ENCODE measurements at regions not wholly inside any gene's neighbourhood (a gene's known extent, or its start where the extent isn't known, plus 50 kb on each side); places are given as distances from the start of the nearest gene placed in this dataset.

- DNase-seq, result no peak
- in situ Hi-C loops (cut with HindIII; ENCODE audit: low pct_ligation_motif_present, low pct_unique_long_range_greater_than_20kb, low sequenced_read_pairs), result no loop called here
These were observed 1556.2 kb downstream of the SLITRK5 start for GRCh38 chr13:89227356-89227755.

GRCh38 chr13:89238496-89238895, 1567.3 kb downstream of the SLITRK5 start:
- no peak for DNase-seq

GRCh38 chr13:89239361-89240127, 1568.4 kb downstream of the SLITRK5 start:
- in situ Hi-C loops (cut with HindIII; ENCODE audit: low pct_ligation_motif_present, low pct_unique_long_range_greater_than_20kb, low sequenced_read_pairs), result no loop called here
- DNase-seq, result no peak

More at GRCh38 chr13:89238496-89238895, 1567.3 kb downstream of the SLITRK5 start:
- in situ Hi-C loops (cut with HindIII; ENCODE audit: low pct_ligation_motif_present, low pct_unique_long_range_greater_than_20kb, low sequenced_read_pairs), result no loop called here

GRCh38 chr13:89255844-89256406, 1584.8 kb downstream of the SLITRK5 start:
- in situ Hi-C loops (cut with HindIII; ENCODE audit: low pct_ligation_motif_present, low pct_unique_long_range_greater_than_20kb, low sequenced_read_pairs), result no loop called here
- no peak for DNase-seq

DNA sequence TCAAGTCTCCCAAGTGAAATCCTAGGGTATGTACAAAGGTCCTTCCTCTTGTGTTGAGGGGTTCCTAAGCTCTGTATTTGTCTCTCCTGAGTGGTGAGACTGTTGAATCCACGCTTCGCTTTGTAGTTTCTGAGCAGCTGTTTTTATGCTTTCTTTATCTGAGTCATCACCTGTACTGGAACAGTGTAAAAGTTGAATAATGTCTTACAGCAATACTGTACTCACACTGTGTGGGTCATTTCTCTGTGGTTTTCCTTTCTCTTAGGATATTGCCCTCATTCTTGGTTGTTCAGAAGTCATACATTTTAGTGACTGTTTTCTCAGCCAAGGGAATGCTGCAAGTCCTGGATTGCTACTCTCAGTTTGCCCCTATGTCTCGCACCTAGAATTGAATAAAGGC, 1596.6 kb downstream of the SLITRK5 start:
- in situ Hi-C loops (cut with HindIII; ENCODE audit: low pct_ligation_motif_present, low pct_unique_long_range_greater_than_20kb, low sequenced_read_pairs), result no loop called here
- DNase-seq, result no peak

- DNase-seq, result no peak
- in situ Hi-C loops (cut with HindIII; ENCODE audit: low pct_ligation_motif_present, low pct_unique_long_range_greater_than_20kb, low sequenced_read_pairs), result no loop called here
These were observed 1598.6 kb downstream of the SLITRK5 start for GRCh38 chr13:89269737-89270136.

GRCh38 chr13:89270736-89271135, 1599.6 kb downstream of the SLITRK5 start:
- DNase-seq, result no peak
- in situ Hi-C loops (cut with HindIII; ENCODE audit: low pct_ligation_motif_present, low pct_unique_long_range_greater_than_20kb, low sequenced_read_pairs), result no loop called here

- no peak for DNase-seq
- in situ Hi-C loops (cut with HindIII; ENCODE audit: low pct_ligation_motif_present, low pct_unique_long_range_greater_than_20kb, low sequenced_read_pairs), result no loop called here
These were observed 1608.2 kb downstream of the SLITRK5 start for GRCh38 chr13:89279374-89279773.

GRCh38 chr13:89281331-89281730, 1610.2 kb downstream of the SLITRK5 start:
- in situ Hi-C loops (cut with HindIII; ENCODE audit: low pct_ligation_motif_present, low pct_unique_long_range_greater_than_20kb, low sequenced_read_pairs), result no loop called here

DNA sequence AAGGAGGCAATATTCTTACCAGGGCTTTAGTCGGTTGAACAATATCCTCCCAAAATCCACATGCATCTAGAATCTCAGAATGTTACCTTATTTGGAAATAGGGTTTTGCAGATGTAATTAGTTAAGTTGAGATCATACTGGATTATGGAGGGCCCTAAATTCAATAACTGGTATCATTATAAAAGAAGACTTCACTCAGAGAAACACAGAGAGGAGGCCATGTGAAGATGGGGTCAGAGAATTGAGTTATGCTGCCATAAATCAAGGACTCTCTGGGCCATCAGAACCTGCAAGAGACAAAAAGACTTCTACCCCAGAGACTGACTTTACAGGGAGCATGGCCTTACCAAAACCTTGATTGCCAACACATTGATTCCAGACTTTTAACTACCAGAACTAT, 1611.1 kb downstream of the SLITRK5 start:
- no peak for DNase-seq
- in situ Hi-C loops (cut with HindIII; ENCODE audit: low pct_ligation_motif_present, low pct_unique_long_range_greater_than_20kb, low sequenced_read_pairs), result no loop called here

More at GRCh38 chr13:89281331-89281730, 1610.2 kb downstream of the SLITRK5 start:
- DNase-seq, result no peak

DNA sequence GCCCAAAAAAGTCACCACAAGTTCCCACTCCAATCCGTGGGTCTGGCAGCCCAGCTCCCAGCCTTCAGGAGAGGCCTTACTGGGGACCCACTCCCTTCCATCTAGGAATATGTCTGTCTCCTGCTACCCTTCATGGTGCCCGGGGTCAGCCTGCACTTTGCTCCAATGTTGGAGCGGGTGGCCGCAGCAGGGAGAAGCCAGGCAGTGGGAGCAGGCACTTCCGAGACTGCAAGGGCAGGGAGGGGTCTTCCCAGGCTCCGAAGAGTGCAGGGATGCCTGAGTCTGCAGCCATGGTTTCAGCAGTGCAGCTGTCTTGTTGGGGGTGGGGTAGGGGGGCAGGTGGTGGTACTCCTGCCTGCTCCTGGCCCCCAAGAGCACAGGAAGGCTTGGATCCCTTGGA, 1616.2 kb downstream of the SLITRK5 start:
- in situ Hi-C loops (cut with HindIII; ENCODE audit: low pct_ligation_motif_present, low pct_unique_long_range_greater_than_20kb, low sequenced_read_pairs), result no loop called here
- DNase-seq, result no peak

- DNase-seq, result no peak
- in situ Hi-C loops (cut with HindIII; ENCODE audit: low pct_ligation_motif_present, low pct_unique_long_range_greater_than_20kb, low sequenced_read_pairs), result no loop called here
These were observed 1623.1 kb downstream of the SLITRK5 start for GRCh38 chr13:89294115-89294867.

GRCh38 chr13:89307278-89307677, 1636.1 kb downstream of the SLITRK5 start:
- no peak for DNase-seq
- in situ Hi-C loops (cut with HindIII; ENCODE audit: low pct_ligation_motif_present, low pct_unique_long_range_greater_than_20kb, low sequenced_read_pairs), result no loop called here

DNA sequence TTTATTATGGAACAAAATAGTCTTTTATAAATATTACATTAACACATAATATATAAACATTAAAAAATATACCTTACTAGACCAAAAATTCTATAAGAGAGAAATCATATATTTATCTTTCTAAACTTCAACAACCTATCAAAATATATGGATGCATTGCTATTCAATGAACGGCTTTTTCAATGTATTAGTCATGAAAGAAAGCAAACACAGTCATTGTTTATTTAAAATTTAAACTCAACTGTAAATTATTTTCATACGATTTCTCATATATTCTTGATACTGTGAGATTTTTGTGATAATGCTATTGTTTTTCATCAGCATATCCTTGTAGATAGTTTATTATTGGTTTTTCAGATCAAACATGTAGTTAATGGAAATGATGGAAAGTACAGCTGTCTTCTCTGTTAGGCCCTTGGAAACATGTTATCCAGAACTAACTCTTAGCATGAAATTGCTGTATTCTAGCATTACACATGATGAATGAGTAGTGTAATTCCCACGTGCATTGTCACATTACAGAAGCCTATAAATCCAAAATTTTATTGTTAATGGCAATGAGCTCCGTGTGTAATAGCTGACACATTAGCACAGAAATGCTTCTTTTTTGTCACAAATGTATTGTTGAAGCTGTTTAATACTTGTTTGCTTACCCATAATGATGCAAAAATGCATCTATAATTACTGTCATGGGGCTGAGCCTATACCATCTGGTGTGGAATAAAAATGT, 1639.9 kb downstream of the SLITRK5 start:
- in situ Hi-C loops (cut with HindIII; ENCODE audit: low pct_ligation_motif_present, low pct_unique_long_range_greater_than_20kb, low sequenced_read_pairs), result no loop called here
- no peak for DNase-seq

DNA sequence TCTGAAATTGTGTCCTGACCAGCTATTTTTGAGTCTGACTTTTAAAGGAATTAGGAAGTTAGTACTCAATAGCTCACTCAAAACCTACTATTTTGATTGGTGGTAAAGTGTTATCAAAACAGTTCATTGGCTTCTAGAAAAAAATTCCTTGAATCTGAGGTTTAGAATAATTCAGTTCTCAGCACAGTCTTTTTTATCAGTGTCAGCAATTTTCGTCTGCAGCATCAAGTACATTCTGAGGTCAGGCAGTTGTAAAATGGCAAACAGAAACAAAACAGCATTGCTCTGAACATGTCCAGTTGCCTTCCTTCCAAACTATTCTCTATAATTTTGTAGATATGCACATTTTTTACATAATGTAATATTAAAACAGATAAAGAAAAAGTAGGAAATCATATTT, 1644.1 kb downstream of the SLITRK5 start:
- no peak for DNase-seq
- in situ Hi-C loops (cut with HindIII; ENCODE audit: low pct_ligation_motif_present, low pct_unique_long_range_greater_than_20kb, low sequenced_read_pairs), result no loop called here

DNA sequence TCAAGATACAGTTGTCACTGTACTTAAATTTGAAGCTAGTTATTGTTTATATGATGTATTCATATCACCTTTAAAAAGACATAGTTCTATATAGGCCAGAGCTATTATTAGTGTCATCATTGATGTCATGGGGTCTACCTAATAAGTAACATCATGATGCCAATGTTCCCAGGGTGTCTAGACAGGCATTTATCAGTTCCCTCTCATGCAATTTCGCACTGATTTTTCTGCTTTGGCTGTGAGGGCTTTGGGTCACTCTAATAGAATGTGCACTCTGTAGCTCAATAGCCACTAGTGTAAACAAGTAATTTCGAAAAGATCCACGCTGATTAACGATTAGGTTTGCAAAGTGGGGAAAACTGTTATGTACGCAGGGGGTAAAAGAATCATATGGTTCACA, 1651.3 kb downstream of the SLITRK5 start:
- no peak for DNase-seq
- in situ Hi-C loops (cut with HindIII; ENCODE audit: low pct_ligation_motif_present, low pct_unique_long_range_greater_than_20kb, low sequenced_read_pairs), result no loop called here

DNA sequence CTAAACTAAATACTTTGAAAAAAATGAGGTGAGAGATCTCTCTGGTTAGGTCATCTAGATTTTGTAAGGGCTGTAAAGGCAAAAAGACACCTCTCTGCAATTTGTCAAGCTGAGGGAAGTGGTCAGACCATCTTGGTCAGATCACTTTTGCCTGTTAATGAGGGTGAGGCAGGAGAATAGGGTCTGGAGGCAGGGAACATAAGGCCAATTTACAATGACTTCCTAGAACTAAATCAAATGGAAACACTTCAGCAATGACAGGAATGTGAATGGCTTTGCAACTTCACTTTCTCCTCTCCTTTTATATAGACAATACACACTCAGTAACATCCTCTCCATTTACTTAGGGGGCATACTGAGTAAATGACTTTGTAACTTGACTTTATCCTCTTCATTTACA, 1653.4 kb downstream of the SLITRK5 start:
- in situ Hi-C loops (cut with HindIII; ENCODE audit: low pct_ligation_motif_present, low pct_unique_long_range_greater_than_20kb, low sequenced_read_pairs), result no loop called here
- DNase-seq, result no peak

- DNase-seq, result no peak
- in situ Hi-C loops (cut with HindIII; ENCODE audit: low pct_ligation_motif_present, low pct_unique_long_range_greater_than_20kb, low sequenced_read_pairs), result no loop called here
These were observed 1672.0 kb downstream of the SLITRK5 start for GRCh38 chr13:89343165-89343564.

DNA sequence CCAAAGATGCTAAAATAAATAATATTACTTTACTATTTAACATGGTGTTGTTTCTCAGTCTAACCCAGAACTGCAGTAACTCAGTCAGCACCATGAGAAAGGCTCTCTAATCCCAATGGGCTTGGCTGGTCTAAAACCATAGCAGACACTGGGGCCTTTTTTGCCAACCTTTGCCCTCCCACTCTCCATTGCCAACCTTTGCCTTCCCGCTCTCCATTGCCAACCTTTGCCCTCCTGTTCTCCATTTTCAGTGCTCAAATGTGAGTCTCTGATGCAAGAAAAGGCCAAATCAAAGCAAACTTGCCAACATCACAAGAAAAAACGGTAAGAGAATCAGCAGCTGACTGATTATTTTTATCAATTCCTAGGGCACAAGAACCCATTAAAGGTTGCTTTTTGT, 1681.2 kb downstream of the SLITRK5 start:
- in situ Hi-C loops (cut with HindIII; ENCODE audit: low pct_ligation_motif_present, low pct_unique_long_range_greater_than_20kb, low sequenced_read_pairs), result no loop called here

More for the DNA sequence above, 1681.2 kb downstream of the SLITRK5 start:
- no peak for DNase-seq
